Stomach (tissue), 8 donors: ENCODE measurements at regions not wholly inside any gene's neighbourhood (a gene's known extent, or its start where the extent isn't known, plus 50 kb on each side); places are given as distances from the start of the nearest gene placed in this dataset.

Experiments
- DNase-seq, 2 donors: peaks; one replicate each; pipeline versions ENCODE4 v3.0.0 to v3.0.0-alpha.2; 2013 to 2019
- H3K27ac ChIP-seq, 5 donors: fragments of 200-600 bp in 4 of 5; sonication (generic) in 4 of 5; one replicate each; pipeline ENCODE4 v1.5.1; 2013 to 2019; ENCODE audit warnings: mild to moderate bottlenecking in 1 of 5, moderate library complexity in 1 of 5
- H3K27me3 ChIP-seq, 3 donors: fragments of 200-600 bp; sonication (generic); one replicate each; pipeline ENCODE4 v1.5.1; 2017 to 2019; ENCODE audit warnings: mixed run types in 1 of 3
- H3K36me3 ChIP-seq, 4 donors: fragments of 200-600 bp; sonication (generic); 1 replicate in 3 of 4; 2 replicates in 1 of 4; pipeline ENCODE4 v1.5.1; 2016 to 2019
- H3K4me1 ChIP-seq, 4 donors: fragments of 200-600 bp; sonication (generic); one replicate each; pipeline ENCODE4 v1.5.1; 2016 to 2019
- H3K4me3 ChIP-seq, 4 donors: fragments of 200-600 bp; sonication (generic) in 3 of 4; one replicate each; pipeline ENCODE4 v1.5.1; 2016 to 2019; ENCODE audit warnings: mild to moderate bottlenecking in 1 of 4
- H3K9me3 ChIP-seq, 4 donors: fragments of 200-600 bp; sonication (generic); one replicate each; pipeline ENCODE4 v1.5.1; 2016 to 2019
- EP300 ChIP-seq: sonication (generic); formaldehyde crosslinking; IDR thresholded peaks from one replicate; pipeline ENCODE4 v1.6.1; 2017; ENCODE audit warnings: antibody characterized with exemption
- POLR2A ChIP-seq, 4 donors: fragments of 450-650 bp; IDR thresholded peaks; one replicate each; pipeline ENCODE4 v1.6.1; 2016; ENCODE audit warnings: antibody characterized with exemption in 4 of 4, control low read depth in 2 of 4, mild to moderate bottlenecking in 1 of 4, moderate library complexity in 1 of 4
- POLR2AphosphoS5 ChIP-seq, 3 donors: sonication (generic); formaldehyde crosslinking; IDR thresholded peaks; one replicate each; pipeline ENCODE4 v1.6.1; 2016; ENCODE audit warnings: antibody characterized with exemption in 3 of 3
- WGBS, 5 donors: extraction: QIAGEN DNeasy Blood & Tissue Kit in 3 of 5; methylation state at CpG; one replicate each; pipeline versions ENCODE4 v1.1.5 to v1.1.7; 2013 to 2018; 5-methylcytosine and 5-hydroxymethylcytosine counted together
- intact Hi-C: fragments of 100-400 bp; cut with DNase I; formaldehyde crosslinking; loops from one replicate; pipeline ENCODE4 v1.15.1; 2023; ENCODE audit warnings: low total_unique reads
- TF ChIP-seq, protein P1 (sequence below), 7 experiments: fragments of 450-650 bp in 4 of 7; fragments of 200-600 bp in 3 of 7; sonication (generic) in 3 of 7; IDR thresholded peaks; one replicate each; pipeline ENCODE4 v1.5.1; 2016 to 2019; ENCODE audit warnings: antibody characterized with exemption in 7 of 7, control low read depth in 2 of 7, mild to moderate bottlenecking in 1 of 7
- donor health status: healthy with polysubstance abuse.
- donor health status: Bipolar disorder and iron deficiency.
- donor health status: healthy.

DNA sequence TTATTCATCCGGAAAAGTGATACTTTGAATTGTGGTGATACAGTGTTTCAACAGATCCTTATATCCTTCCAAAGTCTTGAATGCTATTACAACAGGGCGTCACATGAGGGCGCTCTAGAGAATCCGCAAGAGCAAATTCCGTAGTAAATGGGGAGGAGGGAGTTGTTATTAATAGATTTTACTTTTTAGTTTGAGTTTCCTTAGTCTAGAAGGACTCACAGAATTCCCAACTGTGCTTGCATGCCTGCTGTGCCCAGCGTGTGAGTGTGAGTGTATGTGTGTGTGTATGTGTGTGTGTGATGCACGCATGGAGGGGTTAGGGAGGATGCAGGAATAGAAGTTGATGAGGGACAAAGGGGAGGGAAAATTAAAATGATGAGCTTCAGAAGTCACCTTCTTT is 375.3 kb downstream of the C12orf75 start:
- intact Hi-C loops: no loop called here
- TF ChIP-seq, protein P1, sequence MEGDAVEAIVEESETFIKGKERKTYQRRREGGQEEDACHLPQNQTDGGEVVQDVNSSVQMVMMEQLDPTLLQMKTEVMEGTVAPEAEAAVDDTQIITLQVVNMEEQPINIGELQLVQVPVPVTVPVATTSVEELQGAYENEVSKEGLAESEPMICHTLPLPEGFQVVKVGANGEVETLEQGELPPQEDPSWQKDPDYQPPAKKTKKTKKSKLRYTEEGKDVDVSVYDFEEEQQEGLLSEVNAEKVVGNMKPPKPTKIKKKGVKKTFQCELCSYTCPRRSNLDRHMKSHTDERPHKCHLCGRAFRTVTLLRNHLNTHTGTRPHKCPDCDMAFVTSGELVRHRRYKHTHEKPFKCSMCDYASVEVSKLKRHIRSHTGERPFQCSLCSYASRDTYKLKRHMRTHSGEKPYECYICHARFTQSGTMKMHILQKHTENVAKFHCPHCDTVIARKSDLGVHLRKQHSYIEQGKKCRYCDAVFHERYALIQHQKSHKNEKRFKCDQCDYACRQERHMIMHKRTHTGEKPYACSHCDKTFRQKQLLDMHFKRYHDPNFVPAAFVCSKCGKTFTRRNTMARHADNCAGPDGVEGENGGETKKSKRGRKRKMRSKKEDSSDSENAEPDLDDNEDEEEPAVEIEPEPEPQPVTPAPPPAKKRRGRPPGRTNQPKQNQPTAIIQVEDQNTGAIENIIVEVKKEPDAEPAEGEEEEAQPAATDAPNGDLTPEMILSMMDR (IDR thresholded peaks at IDR 0.05): peak in 5 of 7 experiments; percentile 15 to 59 (median 44)
- no peak for TF ChIP-seq EP300
- H3K9me3 ChIP-seq: no peaks in the 10 kb centered on the region
- peak; percentile 41 to 83 for DNase-seq
- H3K4me3 ChIP-seq: no peak overlapping the region
- H3K4me1 ChIP-seq: peaks cover 0 to 4% (median 2%) of the 10 kb centered on the region in 4 donors
- H3K36me3 ChIP-seq: no peaks in the 10 kb centered on the region
- H3K27ac ChIP-seq: no peak overlapping the region
- WGBS, 5 donors: 26 to 34% (median 27%) methylated on average over 7 of the region's 7 CpGs
- peaks cover 0 to 5% (median 0%) of the 10 kb centered on the region in 3 donors for H3K27me3 ChIP-seq

DNA sequence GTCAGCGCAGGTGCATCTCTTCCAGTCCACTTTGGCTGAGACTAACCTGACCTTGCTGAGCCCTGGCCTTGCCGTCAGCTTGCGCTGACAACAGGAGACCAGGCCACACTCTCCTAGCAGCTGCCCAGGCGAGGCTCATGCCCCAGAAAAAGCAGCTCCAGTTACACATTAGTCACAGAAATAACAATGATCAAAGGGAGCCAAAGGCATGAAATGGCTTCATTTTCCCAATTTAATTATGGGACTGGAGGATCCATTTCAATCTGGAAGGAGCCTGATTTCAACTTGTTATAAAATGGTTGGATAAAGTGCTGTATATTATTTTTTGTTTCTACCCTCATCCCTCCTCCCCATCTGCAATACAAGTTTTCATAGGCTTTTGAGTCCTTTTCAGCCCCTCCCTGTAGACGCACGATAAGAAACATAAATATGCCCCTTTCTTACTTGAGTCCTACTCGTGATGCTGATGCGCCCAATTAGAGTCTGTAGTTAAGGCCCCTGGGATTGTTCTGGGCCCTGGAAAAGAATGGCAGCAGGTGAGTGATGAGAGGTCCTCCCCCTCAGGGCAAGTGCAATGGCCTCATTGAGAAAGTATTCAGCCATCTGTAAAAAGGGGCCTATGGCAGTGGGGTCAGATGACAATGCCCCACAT is 376.0 kb downstream of the C12orf75 start:
- H3K36me3 ChIP-seq: no peaks in the 10 kb centered on the region
- H3K27ac ChIP-seq: no peak overlapping the region
- intact Hi-C loops: no loop called here
- H3K27me3 ChIP-seq: peaks cover 0 to 5% (median 0%) of the 10 kb centered on the region in 3 donors
- H3K9me3 ChIP-seq: no peaks in the 10 kb centered on the region
- TF ChIP-seq POLR2AphosphoS5 (IDR thresholded peaks at IDR 0.05) (no peak), EP300 (no peak), POLR2A (IDR thresholded peaks at IDR 0.05) (no peak)
- TF ChIP-seq, protein P1 (IDR thresholded peaks at IDR 0.05): no peak
- H3K4me3 ChIP-seq: no peak overlapping the region
- peak in 1 of 2 donors; percentile 28 for DNase-seq
- peaks cover 0 to 4% (median 2%) of the 10 kb centered on the region in 4 donors for H3K4me1 ChIP-seq
- 81 to 89% (median 89%) methylated on average over 8 of the region's 8 CpGs for WGBS, 5 donors

- intact Hi-C loops: no loop called here
- DNase-seq: no peak
- TF ChIP-seq EP300: no peak
- TF ChIP-seq POLR2AphosphoS5 (IDR thresholded peaks at IDR 0.05): no peak
- TF ChIP-seq, protein P1 (IDR thresholded peaks at IDR 0.05): no peak
- no peak for TF ChIP-seq POLR2A (IDR thresholded peaks at IDR 0.05)
- Histone ChIP-seq H3K36me3 (no peaks in the 10 kb centered on the region), H3K27ac (no peak overlapping the region), H3K4me1 (peaks cover 0 to 4% (median 2%) of the 10 kb centered on the region in 4 donors), H3K9me3 (no peaks in the 10 kb centered on the region), H3K4me3 (no peak overlapping the region), H3K27me3 (peaks cover 0 to 5% (median 0%) of the 10 kb centered on the region in 3 donors)
- WGBS, 5 donors: 75 to 85% (median 77%) methylated on average over 3 of the region's 3 CpGs
Measured at GRCh38 chr12:105706973-105707334, 376.5 kb downstream of the C12orf75 start.

DNA sequence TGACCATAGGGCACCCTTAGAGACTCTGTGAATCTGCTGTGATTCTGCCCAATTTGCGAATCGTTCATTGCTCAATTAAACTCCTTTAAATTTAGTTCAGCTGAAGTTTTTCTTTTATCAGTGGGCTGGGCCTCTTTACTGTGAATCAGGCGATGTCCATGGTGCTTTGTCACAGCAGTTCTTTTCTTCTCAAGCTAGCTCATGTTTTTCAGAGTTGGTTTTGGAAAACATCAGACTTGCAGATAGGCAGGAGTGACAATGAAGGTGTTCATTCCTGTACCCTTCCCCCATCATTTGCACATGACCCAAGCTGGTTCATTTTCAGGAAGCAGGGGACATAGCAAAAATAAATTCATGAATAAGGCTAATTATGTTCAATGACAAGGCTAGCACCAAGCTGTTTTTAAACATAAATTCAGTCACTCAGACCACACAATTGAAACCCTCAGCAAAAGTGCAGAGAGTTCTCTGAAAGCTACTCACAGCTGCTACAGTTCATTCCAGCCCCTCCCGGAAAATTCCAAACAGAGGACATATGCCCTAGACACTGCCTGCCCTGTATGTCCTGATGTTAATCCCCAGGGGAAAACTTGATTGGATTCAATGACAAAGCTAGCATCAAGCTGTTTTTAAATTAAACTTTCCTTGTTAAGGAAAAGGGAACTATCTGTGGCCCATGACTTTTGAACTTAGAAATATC is 383.3 kb downstream of the C12orf75 start:
- H3K4me1 ChIP-seq: no peaks in the 10 kb centered on the region
- no peaks in the 10 kb centered on the region for H3K36me3 ChIP-seq
- no peaks in the 10 kb centered on the region for H3K9me3 ChIP-seq
- WGBS, 5 donors: 73 to 84% (median 79%) methylated on average over 4 of the region's 4 CpGs
- no peak for TF ChIP-seq EP300
- intact Hi-C loops: no loop called here
- H3K27ac ChIP-seq: no peak overlapping the region
- no peak for DNase-seq
- no peaks in the 10 kb centered on the region for H3K27me3 ChIP-seq
- no peak overlapping the region for H3K4me3 ChIP-seq

- WGBS, 5 donors: 59 to 71% (median 65%) methylated on average over 5 of the region's 5 CpGs
- H3K27ac ChIP-seq: no peak overlapping the region
- intact Hi-C loops: no loop called here
Measured at GRCh38 chr12:105716621-105717020, 386.1 kb downstream of the C12orf75 start.

More at GRCh38 chr12:105716621-105717020, 386.1 kb downstream of the C12orf75 start:
- H3K4me1 ChIP-seq: no peaks in the 10 kb centered on the region
- TF ChIP-seq, protein P1 (IDR thresholded peaks at IDR 0.05): no peak
- TF ChIP-seq POLR2AphosphoS5 (IDR thresholded peaks at IDR 0.05) (no peak), POLR2A (IDR thresholded peaks at IDR 0.05) (no peak), EP300 (no peak)
- H3K27me3 ChIP-seq: no peaks in the 10 kb centered on the region
- H3K9me3 ChIP-seq: peaks cover 0 to 7% (median 0%) of the 10 kb centered on the region in 4 donors
- H3K36me3 ChIP-seq: no peaks in the 10 kb centered on the region
- no peak for DNase-seq
- no peak overlapping the region for H3K4me3 ChIP-seq
